HFFc6 (cell line): ENCODE measurements at regions not wholly inside any gene's neighbourhood (a gene's known extent, or its start where the extent isn't known, plus 50 kb on each side); places are given as distances from the start of the nearest gene placed in this dataset.

Experiments used
- DNase-seq: peaks from one replicate; pipeline ENCODE4 v3.0.0-alpha.2; 2018
- H3K27ac Mint-ChIP-seq: 2 replicates; pipeline ENCODE4 v1.8.0; 2020; ENCODE audit warnings: mild to moderate bottlenecking, mixed read lengths
- H3K27me3 Mint-ChIP-seq: 2 replicates; pipeline ENCODE4 v1.8.0; 2021; ENCODE audit warnings: mild to moderate bottlenecking, moderate library complexity, mixed read lengths; ENCODE audit not compliant: insufficient read depth
- H3K36me3 Mint-ChIP-seq: 2 replicates; pipeline ENCODE4 v1.8.0; 2021; ENCODE audit warnings: low read depth, mixed read lengths
- H3K4me1 Mint-ChIP-seq: 2 replicates; pipeline ENCODE4 v1.8.0; 2020; ENCODE audit warnings: low read depth, mixed read lengths
- H3K4me3 Mint-ChIP-seq: 2 replicates; pipeline ENCODE4 v1.8.0; 2020; ENCODE audit warnings: mild to moderate bottlenecking, moderate library complexity, mixed read lengths
- H3K9me3 Mint-ChIP-seq: 2 replicates; pipeline ENCODE4 v1.8.0; 2020; ENCODE audit warnings: mild to moderate bottlenecking, mixed read lengths
- CTCF ChIP-seq: fragments of 200-600 bp; sonication (generic); IDR thresholded peaks from 2 replicates; pipeline ENCODE4 v1.5.0; 2021; ENCODE audit warnings: antibody characterized with exemption, mild to moderate bottlenecking

DNA sequence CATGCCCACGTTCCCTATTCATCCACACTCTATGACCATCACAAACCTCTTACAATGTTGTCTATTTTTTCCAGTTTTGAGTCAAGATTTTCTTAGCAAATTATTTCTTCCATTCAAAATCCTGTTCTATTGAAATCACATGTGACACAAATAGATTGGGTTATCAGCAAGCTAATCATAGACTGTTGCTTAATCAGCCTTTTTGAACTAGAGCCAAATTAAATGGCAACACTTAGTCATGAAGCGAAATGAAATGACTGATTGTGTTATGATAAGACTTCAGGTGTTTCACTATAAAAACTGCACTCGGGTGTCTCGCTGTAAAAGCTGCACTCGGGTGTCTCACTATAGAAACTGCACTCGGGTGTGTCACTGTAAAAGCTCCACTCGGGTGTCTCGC, 890.0 kb upstream of the FRG1 start:
- Mint-ChIP-seq H3K4me1 (peaks cover 44% of the 10 kb centered on the region), H3K36me3 (no peaks in the 10 kb centered on the region), H3K27ac (no peak overlapping the region), H3K27me3 (no peaks in the 10 kb centered on the region; the same call in 1 of the 2 replicates), H3K4me3 (peak overlapping the region; percentile 81), H3K9me3 (no peaks in the 10 kb centered on the region)
- no peak for DNase-seq
- TF ChIP-seq CTCF = no peak

DNA sequence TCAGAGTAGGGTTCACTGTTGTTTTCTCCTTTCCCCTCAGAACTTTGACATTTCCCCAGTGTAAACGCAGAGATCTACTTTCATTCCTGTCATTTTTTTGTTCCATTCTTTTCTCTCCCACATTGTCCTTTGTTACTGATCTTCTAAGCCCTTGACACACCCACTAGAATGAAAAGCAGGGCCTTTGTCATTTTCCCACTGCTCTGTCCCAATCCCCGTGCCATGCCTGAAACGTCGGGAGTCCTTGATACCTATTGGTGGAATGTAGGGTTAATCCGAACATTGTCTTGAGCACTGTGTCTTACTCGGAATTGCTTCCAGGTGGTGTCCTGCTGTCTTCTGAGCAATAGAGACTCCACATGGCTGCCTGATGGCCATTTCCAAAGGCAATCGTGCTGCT, 887.1 kb upstream of the FRG1 start:
- TF ChIP-seq CTCF = no peak
- Mint-ChIP-seq H3K4me1 (peaks cover 24% of the 10 kb centered on the region), H3K27ac (no peak overlapping the region), H3K9me3 (no peaks in the 10 kb centered on the region), H3K36me3 (no peaks in the 10 kb centered on the region), H3K27me3 (no peaks in the 10 kb centered on the region; the same call in none of the 2 replicates), H3K4me3 (no peak overlapping the region)
- no peak for DNase-seq

- Mint-ChIP-seq H3K27ac (no peak overlapping the region), H3K9me3 (peaks cover 11% of the 10 kb centered on the region), H3K4me1 (peaks cover 10% of the 10 kb centered on the region; the same call in 1 of the 2 replicates), H3K36me3 (peaks cover 6% of the 10 kb centered on the region; the same call in 1 of the 2 replicates), H3K27me3 (no peaks in the 10 kb centered on the region; the same call in none of the 2 replicates), H3K4me3 (no peak overlapping the region)
- no peak for TF ChIP-seq CTCF
- no peak for DNase-seq
These were observed 880.6 kb upstream of the FRG1 start for GRCh38 chr4:189060104-189060503.

DNA sequence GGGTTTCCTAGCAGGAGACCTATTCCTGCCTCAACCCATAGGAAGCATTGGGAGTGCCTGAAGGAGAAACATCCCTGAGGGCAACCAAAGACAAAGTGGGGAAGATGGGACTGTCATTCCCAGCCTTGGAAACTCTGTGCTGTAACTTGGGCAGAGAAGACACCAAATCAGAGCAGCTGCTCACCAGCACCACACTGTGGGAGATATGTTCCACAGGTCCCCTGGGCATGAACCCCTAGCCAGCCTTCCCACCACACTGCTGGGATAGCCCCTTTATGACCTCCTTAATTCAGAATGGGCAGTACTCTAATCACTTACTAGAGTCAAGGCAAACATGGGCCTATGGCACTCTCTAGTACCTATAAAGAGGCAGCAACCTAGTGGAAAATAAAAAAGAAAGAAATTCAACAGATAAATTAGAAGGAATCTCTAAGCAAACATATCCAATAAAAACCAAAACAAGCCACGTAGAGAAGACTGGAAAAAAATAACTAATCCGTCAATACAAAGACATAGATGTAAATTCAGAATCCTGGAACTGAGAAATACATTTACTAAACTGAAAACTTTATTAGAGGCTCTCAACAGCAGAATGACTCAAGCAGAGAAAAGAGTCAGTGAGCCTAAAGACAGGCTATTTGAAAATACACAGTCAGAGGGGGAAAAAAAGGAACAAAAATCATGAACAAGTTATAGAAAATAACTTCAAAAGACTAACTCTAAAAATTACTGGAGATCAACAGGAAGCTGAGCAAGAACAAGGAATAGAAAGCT, 878.4 kb upstream of the FRG1 start:
- no peak overlapping the region for H3K4me3 Mint-ChIP-seq
- no peaks in the 10 kb centered on the region; the same call in none of the 2 replicates for H3K27me3 Mint-ChIP-seq
- no peak for DNase-seq
- H3K4me1 Mint-ChIP-seq = peaks cover 28% of the 10 kb centered on the region
- peaks cover 11% of the 10 kb centered on the region for H3K9me3 Mint-ChIP-seq
- H3K36me3 Mint-ChIP-seq = peaks cover 6% of the 10 kb centered on the region; the same call in 1 of the 2 replicates
- H3K27ac Mint-ChIP-seq = no peak overlapping the region
- TF ChIP-seq CTCF = peak; percentile 25; the same call in 1 of the 2 replicates

DNA sequence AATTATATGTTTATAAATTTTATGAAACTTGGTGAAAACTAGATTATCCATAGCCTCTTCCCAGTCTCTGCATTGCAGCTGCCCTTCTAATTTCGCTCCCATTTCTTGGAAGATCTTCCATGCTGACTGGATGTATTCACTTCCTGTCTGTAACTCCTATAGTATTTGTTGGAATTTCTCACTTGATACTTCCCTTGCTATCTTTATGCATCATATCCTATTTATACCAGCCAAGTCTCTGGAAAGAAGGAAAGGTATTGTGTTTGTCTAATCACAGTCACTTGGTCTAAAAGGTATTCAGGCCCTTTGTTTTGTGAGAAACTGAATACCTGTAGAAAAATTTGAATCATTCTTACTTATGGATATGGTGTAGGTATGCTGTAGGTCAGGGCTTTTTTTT, 870.9 kb upstream of the FRG1 start:
- H3K4me3 Mint-ChIP-seq = no peak overlapping the region
- TF ChIP-seq CTCF = no peak
- no peak for DNase-seq
- no peak overlapping the region for H3K27ac Mint-ChIP-seq
- H3K9me3 Mint-ChIP-seq = no peaks in the 10 kb centered on the region
- H3K4me1 Mint-ChIP-seq = peaks cover 32% of the 10 kb centered on the region
- H3K36me3 Mint-ChIP-seq = no peaks in the 10 kb centered on the region
- H3K27me3 Mint-ChIP-seq = peaks cover 2% of the 10 kb centered on the region
